Activated CD4-positive, CD25-positive, alpha-beta regulatory T cell treated with anti-CD3 and anti-CD28 coated beads, Interleukin-2, amount 50 U/mL, for 24 hours (primary cell): ENCODE measurements at regions not wholly inside any gene's neighbourhood (a gene's known extent, or its start where the extent isn't known, plus 50 kb on each side); places are given as distances from the start of the nearest gene placed in this dataset.

Experiments used
- ATAC-seq, 2 donors: fragments of 150-1000 bp; cut with Tn5 transposase; one replicate each; pipeline ENCODE4 v1.10.0; 2021; ENCODE audit warnings: mild to moderate bottlenecking in 1 of 2, moderate library complexity in 1 of 2

DNA sequence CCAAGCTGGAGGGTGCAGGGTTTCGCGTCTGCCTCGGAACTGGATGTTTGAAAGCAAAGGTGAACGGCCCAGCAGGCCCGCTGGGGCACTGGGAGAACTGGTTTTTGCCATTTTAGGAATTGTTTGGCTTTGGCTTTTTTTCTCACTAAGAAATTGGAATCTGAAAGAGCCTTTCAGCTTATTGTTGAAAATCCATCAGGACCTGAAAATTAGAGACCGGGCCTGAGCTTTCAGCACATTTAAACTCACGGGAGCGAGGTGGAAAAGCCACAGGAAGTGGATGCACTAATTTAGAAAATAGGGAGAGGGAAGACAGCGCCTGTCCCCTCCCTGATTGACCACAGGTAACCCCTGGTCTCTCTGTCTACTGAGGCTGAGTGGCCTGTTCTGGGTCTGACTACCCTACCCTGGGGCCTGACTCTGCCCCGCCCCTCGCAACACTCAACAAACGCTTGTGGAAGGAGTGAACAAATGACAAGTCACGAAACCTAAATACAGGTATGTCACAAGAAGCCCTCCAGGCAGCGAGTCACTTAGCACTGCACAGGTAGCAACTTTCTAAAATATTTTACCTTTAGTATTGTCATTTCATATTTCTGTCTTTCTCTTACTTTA, 100.3 kb upstream of the MBOAT2 start:
- ATAC-seq, result no peak

DNA sequence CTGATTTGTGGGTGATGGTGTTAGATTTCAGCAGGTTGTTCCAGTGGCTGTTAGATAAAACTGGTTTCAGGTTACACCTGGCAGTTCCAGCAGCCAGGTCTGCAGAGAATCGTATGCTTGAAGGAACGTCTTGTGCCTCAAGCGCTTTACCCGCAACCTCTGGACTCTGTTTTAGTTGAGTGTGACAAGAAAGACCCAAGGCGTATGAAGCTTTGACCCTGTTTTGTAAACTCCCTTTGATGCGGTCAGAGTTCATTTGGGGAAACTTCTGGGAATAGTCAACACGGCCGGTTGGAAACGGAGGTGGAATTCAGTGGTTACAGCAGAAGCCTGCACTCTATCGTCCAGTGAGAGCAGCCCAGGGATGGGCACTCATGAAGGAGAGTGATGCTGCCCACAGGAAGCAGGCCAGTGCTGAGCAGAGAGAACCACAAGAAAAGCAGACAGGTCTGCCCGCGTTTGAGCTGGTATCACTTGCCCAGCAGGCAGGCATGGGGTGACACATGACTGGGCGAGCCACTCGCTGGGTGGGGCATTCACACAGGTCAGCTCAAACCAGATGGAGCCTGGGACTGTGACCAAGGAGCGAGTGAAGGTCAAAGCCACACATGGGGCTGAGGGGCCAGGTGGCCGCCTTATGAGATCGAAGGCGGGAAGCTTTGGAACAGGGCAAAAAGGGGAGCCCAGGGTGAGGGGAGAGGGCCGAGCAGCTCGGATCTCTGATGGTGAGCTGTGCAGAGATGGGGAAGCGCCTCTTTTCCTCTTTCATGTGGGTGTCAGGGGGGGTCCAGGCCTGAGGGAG, 99.6 kb upstream of the MBOAT2 start:
- ATAC-seq, result no peak

DNA sequence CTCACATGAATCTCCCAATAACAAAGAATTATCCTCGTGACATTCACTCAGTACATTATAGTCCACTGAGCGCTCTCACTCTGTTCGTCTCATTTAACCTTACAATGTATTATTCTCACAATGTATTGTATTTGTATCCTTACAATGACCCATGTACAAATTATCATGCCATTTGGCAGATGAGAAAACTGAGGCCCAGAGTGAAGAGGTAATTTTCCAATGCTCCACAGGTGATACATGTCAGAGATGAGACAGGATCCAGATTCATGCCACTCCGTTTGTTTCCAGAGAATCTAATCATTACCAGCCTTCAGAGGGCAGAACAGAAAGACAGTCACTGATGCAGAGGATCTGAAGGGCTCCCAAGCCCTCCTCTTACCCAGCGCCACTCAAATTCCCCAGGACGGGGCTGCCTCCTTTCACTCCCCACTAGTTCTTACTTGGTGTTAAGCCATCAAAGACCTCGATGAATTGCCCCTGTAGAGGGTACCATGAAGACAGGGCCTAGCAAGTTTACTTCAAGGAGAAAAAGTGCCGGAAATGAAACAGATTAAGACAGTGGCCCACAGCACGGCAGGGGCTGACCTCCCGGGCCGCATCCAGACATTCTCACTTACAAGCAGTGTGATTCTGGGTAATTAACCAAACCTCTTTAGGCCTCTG, 98.4 kb upstream of the MBOAT2 start:
- ATAC-seq, result no peak

DNA sequence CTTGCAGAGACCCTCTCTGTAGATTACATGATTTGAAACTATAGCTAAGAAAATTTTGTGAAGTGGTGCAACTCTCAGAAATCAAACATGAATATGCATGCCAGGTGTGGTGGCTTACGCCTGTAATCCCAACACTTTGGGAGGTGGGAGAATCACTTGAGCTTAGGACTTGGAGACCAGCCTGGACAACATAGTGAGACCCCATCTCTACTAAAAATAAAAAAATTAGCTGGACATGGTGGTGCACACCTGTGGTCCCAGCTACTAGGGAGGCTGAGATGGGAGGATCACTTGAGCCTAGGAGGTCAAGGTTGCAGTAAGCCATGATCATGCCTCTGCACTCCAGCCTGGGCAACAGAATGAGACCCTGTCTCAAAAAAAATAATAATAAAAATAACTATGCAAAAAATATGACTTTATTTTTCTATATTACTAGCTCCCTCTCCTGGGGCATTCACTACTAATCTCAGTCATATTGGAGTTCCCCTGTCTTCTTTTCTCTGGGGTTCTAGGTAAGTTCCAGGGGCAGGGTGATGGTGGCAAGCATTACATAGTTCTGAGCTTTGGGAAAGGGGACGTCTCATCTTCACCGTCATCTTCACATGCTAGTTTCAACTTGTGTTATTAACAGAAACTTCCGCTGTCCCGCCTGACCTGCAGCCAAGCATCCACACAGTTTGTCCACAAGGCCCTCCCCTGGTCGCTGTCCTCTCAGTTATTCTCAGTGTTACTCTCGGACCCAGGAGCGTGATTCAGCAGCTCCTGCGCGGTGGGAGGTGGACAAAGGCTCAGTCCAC, 96.8 kb upstream of the MBOAT2 start:
- peak in 1 of 2 donors; percentile 18 for ATAC-seq

DNA sequence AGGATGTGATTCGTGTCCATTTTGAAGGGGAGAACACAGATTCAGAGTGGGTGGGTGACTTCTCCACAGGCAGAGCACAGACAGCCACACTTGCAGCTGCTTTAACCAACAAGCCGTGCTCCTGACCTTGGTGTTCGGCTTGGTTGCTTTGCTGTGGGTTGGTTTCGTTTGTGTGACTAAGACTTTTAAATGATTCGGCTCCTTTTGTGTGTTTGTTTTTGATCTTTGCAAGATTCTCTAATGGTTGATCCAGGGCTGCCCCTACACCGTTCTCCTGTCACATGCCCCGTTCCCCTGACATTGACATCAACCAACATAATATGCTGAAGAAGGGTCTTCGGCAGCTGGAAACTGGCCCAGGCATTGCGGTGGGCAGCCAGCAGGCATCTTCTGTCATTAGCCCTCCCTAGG, 95.9 kb upstream of the MBOAT2 start:
- peak; percentile 50 to 62 for ATAC-seq

DNA sequence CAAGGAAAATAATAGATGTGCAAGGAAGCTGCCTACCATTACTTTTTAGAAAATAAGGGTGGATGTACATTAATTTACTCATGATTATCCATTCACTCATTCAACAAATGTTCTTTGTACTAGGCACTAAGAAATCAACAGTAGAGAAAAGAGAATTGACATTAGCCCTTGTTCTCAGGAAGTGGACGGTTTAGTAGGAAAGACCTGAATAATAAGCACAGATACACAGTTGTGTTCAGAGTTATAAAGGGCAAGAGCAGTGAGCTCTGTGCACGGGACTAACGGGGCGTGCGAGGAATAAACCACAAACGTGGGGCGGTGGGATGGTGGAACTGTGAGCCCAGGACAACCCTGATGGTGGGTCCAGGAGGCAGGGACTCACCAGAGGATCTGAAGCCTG, 94.4 kb upstream of the MBOAT2 start:
- ATAC-seq, result no peak

DNA sequence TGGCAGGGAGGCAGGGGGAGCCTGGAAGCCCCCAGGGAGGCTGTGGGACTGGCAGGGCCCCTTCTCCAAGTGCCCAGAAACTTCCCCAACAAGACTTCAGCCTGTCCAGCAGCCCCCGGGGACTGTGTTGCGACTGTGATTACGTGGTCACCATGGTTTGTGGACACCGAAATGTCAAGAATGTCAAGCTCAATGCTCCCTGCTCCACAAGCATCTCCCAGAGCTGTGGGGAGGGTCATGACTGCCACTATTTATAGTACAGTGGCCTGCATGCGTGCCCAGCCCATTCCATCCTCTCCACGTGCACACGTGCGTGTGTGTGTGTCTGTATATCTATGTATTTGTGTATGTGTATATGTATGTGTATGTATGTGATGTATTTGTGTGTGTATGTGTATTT, 93.8 kb upstream of the MBOAT2 start:
- no peak for ATAC-seq

DNA sequence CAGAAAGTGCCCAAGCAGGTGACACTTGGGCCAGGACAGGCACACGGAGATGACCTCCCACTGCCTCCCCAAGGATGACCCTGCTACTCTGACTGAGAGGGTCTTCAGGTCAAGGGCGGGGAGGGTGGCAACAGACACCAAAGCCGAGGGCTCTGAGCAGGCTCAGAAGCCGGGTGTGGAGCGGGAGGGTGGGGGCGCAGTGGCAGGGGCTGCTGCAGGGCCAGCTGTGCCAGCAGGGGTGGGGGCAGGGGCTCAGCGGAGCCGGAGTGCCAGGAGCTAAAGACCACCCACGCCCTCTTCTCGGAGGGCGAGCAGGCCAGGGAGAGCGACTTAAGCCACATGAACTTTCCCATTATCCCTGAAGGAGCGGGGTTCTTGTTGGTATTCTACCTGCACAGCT, 93.3 kb upstream of the MBOAT2 start:
- no peak for ATAC-seq

DNA sequence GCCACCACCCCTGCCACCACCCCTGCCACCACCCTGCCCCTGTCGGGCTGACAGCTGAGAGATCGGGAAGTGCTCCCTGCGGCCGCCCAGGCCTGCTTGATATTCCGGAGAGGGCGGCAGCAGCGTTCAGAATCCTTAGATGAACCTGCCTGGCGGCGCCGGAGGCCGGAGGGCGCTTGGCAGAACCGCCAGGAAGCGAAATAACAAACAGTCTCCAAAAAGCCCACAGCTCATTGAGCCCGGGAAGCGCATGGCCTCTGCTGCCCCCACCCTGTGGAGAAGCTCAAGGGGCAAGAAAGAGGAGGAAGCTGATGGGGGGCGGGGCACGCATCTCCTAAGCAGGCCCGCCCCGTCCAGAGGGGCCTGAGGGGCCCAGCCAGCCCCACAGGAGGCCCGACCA, 92.2 kb upstream of the MBOAT2 start:
- ATAC-seq, result no peak

DNA sequence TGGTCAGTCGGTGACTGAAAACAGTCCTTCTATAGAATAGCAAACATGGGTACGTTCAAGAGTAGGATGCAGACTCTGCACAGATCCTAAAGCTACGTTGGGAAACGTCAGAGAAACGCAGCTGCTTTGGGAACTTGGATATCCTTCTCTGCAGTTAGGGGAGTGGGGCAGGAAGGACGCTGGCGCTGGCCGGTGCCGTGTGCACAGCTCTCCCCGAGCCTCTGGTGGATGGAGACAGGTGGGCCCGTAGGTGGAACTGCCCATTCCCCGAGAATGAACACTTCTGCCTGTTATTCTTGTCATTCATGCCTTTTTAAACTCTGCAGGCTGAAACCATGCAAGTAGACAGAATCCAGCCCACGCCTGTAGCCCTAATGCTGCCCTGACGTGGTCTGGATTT, 91.7 kb upstream of the MBOAT2 start:
- ATAC-seq, result no peak

DNA sequence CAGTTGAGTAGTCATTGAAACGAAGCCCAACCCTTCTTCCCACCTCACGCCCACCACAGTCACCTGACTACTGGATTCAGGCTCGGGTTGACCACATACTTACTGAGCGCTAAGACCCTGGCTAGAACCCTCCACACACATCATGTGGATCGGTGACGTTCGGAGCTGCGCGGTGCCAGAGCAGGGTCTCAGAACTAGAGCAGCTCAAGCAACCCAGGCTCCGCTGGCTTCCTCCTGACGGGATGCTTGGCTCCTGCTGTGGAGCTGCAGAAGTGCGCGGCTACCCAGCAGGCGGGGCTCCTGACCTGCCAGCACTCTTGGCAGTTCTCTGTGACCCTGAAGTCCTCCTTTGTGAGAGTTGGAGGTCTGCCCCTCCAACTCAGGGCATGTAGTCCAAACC, 90.6 kb upstream of the MBOAT2 start:
- no peak for ATAC-seq

DNA sequence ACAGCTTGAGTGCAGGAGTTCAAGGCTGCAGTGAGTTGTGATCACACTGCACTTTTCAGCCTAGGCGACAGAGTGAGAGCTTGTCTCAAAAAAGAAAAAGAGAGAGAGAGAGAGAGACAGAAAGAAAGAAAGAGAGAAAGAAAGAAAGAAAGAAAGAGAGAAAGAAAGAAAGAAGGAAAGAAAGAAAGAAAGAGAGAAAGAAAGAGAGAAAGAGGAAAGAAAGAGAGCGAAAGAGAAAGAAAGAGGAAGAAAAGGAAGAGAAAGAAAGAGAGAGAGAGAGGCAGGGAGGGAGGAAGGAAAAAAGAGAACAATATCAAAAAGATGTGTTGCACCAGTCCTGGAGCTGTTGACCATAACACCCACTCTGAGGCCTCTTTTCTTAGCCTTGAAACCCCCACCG, 89.8 kb upstream of the MBOAT2 start:
- ATAC-seq, result no peak

DNA sequence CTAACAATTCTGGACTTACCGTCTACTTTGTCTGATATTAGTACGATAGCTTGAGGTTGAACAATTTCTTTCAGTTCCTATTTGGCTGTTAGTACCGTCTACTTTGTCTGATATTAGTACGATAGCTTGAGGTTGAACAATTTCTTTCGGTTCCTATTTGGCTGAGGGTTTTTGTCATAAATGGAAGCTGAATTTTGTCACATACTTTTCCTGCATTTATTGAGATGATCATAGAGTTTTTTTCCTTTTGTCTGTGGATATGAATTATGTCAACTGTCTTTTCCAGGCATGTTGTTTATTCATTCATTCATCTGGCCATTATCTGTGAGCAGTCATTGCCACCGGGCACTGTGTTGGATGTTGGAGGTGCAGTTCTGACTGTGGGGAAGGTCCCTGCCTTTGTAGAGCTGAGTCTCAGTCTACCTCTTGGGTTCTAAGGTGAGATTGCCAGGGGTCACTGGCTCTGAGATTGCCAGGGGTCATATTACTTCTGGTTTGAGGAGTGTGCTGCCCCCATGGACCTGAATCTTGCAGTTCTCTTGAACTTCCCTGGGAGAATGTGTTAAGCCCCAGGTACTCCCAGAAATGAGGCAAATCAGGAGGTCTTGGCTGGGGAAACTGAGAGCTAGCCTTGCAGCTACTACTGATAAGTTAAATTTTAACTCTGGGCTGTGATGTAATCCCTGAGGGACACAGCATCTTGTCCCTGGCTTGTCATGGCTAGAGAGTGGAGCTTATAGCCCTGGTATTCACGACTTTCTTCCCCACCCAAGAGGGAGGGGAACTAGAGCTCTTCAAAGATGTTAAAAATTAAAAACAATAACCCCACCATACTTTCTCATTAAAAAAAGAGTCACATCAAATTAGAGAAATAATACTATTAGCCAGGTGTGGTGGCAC, 89.1 kb upstream of the MBOAT2 start:
- ATAC-seq, result peak in 1 of 2 donors; percentile 41

DNA sequence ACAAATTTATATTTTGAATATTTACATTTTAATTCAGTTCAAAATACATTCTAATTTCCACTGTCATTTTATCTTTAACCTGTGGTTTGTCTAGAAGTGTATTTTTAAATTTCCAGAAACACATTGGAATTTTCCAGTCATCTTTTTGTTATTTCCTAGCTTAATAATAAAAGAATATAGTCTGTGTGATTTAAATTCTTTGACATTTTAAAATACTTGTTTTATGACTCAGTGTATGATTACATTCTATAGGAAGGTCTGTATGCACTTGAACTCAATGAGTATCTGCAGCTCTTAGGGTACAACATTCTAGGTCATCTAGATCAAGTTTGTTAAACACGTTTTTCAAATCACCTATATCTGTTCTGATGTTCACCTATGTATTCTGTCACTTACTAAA, 88.3 kb upstream of the MBOAT2 start:
- no peak for ATAC-seq

DNA sequence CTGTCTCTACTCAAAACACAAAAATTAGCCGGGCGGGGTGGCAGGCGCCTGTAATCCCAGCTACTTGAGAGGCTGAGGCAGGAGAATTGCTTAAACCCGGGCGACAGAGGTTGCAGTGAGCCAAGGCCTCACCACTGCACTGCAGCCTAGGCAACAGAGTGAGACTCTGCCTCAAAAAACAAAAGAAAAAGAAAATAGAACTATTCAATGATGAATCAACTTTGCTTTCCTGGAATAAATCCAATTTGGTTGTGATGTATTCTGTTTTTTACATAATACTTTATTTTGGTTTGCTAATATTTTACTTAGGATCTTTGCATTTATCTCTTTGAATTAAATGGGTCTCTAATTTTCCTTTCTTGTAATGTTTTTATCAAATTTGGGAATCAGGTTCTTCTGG, 86.3 kb upstream of the MBOAT2 start:
- no peak for ATAC-seq

DNA sequence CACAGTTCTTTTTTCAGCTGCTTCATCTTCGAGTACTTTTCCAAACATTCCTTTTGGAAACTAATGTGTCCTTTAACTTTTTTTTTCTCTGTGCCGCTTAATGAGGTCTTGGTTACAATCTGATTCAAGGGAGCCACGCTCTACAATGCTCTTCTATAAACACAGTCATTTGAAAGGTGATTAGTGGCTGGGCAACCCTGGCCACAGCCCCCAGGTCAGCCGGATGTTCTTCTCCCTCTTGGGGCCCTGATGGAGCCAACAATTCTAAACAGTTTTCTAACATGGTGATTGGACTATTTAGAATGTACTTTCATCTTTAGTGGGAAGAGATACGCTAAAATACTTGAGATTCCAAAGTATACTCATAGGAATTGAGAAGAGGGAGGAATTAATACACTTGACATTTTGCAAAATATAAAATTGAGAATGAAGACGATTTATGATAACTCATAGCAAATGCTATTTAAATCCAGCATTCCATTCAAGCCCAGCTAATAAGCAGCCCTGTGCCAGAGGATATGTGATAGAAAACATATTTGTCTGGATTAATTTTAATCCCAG, 83.7 kb upstream of the MBOAT2 start:
- no peak for ATAC-seq

DNA sequence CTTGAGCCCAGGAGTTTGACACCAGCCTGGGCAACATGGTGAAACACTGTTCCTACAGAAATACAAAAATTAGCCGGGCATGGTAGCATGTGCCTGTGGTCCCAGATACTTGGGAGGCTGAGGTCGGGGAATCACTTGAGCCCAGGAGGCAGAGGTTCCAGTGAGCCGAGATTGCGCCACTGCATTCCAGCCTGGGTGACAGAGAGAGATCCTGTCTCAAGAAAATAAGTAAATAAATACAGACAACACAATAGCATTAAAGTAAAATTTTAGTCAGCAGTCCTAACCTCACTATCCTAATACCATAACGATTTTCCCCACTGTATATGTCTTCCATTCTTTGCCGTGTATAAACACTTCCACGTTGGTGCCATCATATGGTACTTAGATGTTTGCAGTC, 83.0 kb upstream of the MBOAT2 start:
- no peak for ATAC-seq

DNA sequence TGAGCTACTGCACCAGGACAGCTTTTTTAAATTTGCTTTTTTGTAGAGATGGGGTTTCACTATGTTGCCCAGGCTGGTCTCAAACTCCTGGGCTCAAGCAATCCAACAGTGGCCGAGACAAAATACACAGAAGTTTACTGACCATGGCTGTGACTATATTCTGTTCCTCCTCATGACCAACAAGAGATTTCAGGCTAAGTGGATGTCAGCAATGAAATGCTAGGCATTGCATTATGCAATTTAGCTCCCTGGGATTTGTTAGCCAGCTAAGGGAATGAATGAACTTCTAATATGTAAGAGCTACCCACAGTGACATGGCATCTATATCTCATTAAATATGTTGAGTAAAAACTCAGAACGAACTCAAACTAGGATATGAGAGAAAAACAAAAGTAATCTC, 81.9 kb upstream of the MBOAT2 start:
- no peak for ATAC-seq

DNA sequence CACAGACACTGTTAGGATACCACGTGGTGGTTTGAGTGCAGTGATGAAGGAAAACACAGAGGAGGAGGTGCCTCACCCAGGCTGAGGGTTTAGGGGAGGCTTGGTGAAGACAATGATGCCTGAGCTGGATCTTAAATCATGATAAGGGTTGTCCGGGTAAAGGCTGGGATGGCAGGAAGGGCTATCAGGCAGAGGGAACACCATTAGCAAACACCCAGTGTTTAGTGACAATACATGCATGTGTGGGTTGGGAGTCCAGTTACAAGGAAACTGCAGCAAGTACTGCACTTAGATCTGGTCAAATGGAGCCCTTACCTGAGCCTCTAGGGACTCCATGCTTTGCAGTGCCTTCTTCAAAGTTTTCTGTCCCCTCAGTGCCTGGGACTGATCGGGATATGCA, 79.8 kb upstream of the MBOAT2 start:
- no peak for ATAC-seq

DNA sequence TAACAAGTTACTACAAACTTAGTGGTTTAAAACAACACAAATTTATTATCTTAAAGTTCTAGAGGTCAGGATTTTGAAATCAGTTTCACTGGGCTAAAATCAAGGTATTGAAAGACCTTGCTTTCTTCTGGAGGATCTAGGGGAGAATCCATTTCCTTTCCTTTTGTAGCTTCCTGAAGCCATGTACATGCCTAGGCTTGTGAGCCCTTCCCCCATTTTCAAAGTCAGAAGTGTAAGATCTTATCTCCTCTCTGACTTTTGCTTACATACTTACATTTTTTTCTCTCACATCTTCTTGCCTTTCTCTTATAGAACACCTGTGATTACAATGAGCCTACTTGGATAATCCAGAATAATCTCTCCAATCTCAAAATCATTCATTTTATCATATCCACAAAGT, 78.7 kb upstream of the MBOAT2 start:
- ATAC-seq, result no peak

DNA sequence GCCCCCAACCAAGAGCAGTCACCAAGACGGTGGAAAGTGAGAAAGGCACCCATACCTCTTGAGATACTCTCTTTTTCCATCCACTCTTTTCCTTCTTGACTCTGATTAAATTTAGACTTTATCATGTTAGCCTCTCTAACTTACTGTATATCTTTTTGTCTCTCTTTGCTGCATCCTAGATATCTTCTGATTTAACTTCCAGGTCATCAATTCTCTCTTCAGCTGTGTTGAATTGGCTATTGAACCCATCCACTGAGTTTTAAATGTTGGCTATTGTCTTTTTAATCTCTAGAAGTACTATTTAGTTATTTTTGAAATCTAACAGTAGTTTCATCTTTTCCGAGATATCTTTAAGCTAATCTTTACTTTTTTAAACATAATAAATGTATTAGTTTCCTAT, 78.3 kb upstream of the MBOAT2 start:
- ATAC-seq, result no peak

DNA sequence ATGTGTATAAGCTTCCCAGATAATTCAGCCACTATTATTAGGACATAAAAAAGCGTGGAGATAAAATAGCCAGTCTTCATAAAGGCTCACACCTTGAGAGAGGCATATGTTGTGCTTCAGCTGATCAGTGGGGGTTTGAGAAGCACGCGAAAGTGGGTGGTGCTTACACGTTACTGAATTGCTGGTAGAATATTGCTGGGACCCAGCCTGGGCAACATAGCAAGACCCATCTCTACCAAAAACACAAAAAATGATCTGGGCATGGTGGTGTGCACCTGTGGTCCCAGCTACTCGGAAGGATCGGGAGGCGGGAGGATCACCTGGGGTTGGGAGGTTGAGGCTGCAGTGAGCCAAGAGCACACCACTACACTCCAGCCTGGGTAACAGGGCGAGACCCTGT, 74.9 kb upstream of the MBOAT2 start:
- no peak for ATAC-seq
